SK-N-SH treated with all-trans-retinoic acid at 6 μM for 48 hours (cell line): ENCODE measurements at regions not wholly inside any gene's neighbourhood (a gene's known extent, or its start where the extent isn't known, plus 50 kb on each side); places are given as distances from the start of the nearest gene placed in this dataset.

Experiments
- CSRNP3 ChIP-seq: fragments of 250-450 bp; sonication (Bioruptor Pico); IDR thresholded peaks from 2 replicates; pipeline ENCODE4 v1.5.1; 2021; ENCODE audit warnings: mild to moderate bottlenecking, moderate library complexity
- ZFP30 ChIP-seq: fragments of 450-650 bp; formaldehyde crosslinking; IDR thresholded peaks from 2 replicates; pipeline ENCODE4 v1.5.0; 2022; ENCODE audit warnings: mild to moderate bottlenecking, moderate library complexity

GRCh38 chr3:181847276-181847675 lies 135.6 kb downstream of the SOX2 start:
- TF ChIP-seq ZFP30 (CRISPR knock-in tag) (no peak), CSRNP3 (no peak)
